AG04450 (cell line): ENCODE measurements at regions not wholly inside any gene's neighbourhood (a gene's known extent, or its start where the extent isn't known, plus 50 kb on each side); places are given as distances from the start of the nearest gene placed in this dataset.

Experiments
- CTCF ChIA-PET: fragments of 300-600, 350-600 bp; formaldehyde crosslinking; extraction: SDS; loops from one replicate; lab custom pipeline; 2022; ENCODE audit warnings: antibody characterized with exemption, inconsistent platforms; lab: Charles Lee
- POLR2A ChIA-PET: fragments of 350-600 bp; formaldehyde crosslinking; extraction: SDS; loops from one replicate; lab custom pipeline; 2021; ENCODE audit warnings: antibody characterized with exemption, inconsistent platforms; lab: Yijun Ruan, JAX
- DNase-seq: peaks from one replicate; pipeline ENCODE4 v3.0.0-alpha.2; 2011; ENCODE audit warnings: low read depth, low spot score
- H3K27ac ChIP-seq: one replicate; pipeline ENCODE4 v1.5.1; 2012; ENCODE audit warnings: low read depth, low read length, control low read depth
- H3K27me3 ChIP-seq: one replicate; pipeline ENCODE4 v1.6.0; 2012; ENCODE audit warnings: low read length; ENCODE audit not compliant: control insufficient read depth, insufficient read depth
- H3K4me3 ChIP-seq: 2 replicates; pipeline ENCODE4 v1.5.1; 2011; ENCODE audit warnings: mild to moderate bottlenecking, low read depth, low read length, control low read depth
- H3K9me3 ChIP-seq: 2 replicates; pipeline ENCODE4 v1.5.1; 2012; ENCODE audit warnings: low read length; ENCODE audit not compliant: control insufficient read depth, insufficient read depth
- CTCF ChIP-seq: IDR thresholded peaks from 2 replicates; pipeline ENCODE4 v1.5.1; 2011; ENCODE audit warnings: low read depth, low read length, control low read depth, inconsistent platforms

DNA sequence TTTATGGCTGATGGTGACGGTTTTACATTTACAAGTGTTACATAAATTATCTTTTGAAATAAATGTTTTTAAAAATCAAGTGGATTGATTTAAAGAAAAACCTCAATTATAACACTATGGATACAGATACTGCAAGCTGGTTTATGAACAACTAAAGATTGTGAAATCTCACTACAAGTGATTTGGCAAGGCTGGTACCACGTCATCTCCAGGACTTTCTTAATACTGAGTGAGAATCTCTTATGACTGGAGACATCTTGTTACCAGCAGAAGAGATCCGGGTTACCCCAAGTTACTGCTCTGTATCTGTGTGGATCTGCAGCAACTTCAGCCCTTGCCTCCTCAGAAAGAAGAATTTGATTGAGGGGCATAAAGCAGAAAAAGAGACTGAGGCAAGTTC, 452.9 kb downstream of the MN1 start:
- H3K27me3 ChIP-seq = peaks cover 9% of the 10 kb centered on the region
- ChIA-PET CTCF (no interaction called here), POLR2A (no interaction called here)
- H3K4me3 ChIP-seq = no peak overlapping the region
- TF ChIP-seq CTCF = no peak
- no peaks in the 10 kb centered on the region; the same call in 1 of the 2 replicates for H3K9me3 ChIP-seq
- H3K27ac ChIP-seq = no peak overlapping the region
- no peak for DNase-seq

DNA sequence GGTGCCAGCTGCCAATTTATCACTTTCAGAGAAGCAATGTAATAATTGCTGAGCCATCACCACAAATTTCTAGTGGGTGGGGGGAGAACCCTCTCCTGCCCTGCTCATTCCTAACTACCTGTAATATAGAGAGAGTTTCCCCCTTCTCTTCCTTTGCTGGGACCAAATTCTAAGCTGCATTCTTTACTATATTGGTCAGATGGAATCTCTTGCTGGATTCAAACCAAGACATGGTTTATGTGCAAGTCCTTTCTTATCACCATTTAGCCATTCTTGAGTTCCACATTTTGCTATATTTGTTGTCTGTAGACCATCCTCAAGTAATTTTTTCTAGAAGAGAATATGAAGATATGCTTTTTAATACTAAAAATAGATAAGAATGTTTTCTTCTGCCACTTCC, 452.1 kb downstream of the MN1 start:
- ChIA-PET CTCF (no interaction called here), POLR2A (no interaction called here)
- no peak for TF ChIP-seq CTCF
- Histone ChIP-seq H3K9me3 (no peaks in the 10 kb centered on the region; the same call in 1 of the 2 replicates), H3K27ac (no peak overlapping the region), H3K27me3 (peaks cover 7% of the 10 kb centered on the region), H3K4me3 (no peak overlapping the region)
- no peak for DNase-seq

DNA sequence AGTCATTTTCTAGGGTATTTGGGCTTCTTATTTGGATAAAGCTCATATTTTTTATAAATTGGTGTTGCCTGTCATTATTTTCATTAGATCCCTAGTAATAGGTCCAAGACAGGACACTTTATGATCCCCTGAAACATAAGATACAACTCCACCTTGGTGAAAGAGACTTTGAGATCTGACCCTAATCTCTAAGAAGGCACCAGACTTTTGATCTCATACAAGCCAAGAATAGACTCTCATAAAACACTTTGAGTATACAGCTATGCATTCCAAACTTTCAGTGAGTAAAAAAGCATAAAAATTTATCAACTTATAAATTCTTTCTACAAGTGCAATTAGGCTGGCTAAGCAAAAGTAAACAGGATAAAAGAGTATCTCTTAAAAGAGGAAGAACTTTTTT, 451.2 kb downstream of the MN1 start:
- TF ChIP-seq CTCF = no peak
- POLR2A ChIA-PET = no interaction called here
- CTCF ChIA-PET = no interaction called here
- Histone ChIP-seq H3K9me3 (no peaks in the 10 kb centered on the region; the same call in 1 of the 2 replicates), H3K27ac (no peak overlapping the region), H3K4me3 (no peak overlapping the region), H3K27me3 (peaks cover 4% of the 10 kb centered on the region)
- DNase-seq = no peak

- ChIA-PET POLR2A (interaction anchor here (0.6 kb wide), 1 partner anchor 482 kb away, joined by 4 read pairs; no protein-coding TSS in a partner anchor), CTCF (no interaction called here)
- no peak for DNase-seq
- TF ChIP-seq CTCF = no peak
- Histone ChIP-seq H3K27me3 (peaks cover 12% of the 10 kb centered on the region), H3K27ac (no peak overlapping the region), H3K9me3 (no peaks in the 10 kb centered on the region; the same call in 1 of the 2 replicates), H3K4me3 (no peak overlapping the region)
These were observed 449.1 kb downstream of the MN1 start for GRCh38 chr22:27352426-27352825.

GRCh38 chr22:27358096-27358870, 443.3 kb downstream of the MN1 start:
- Histone ChIP-seq H3K9me3 (no peaks in the 10 kb centered on the region), H3K27me3 (peaks cover 17% of the 10 kb centered on the region), H3K4me3 (no peak overlapping the region), H3K27ac (no peak overlapping the region)
- ChIA-PET CTCF (no interaction called here), POLR2A (no interaction called here)
- TF ChIP-seq CTCF = no peak
- no peak for DNase-seq
